Endothelial cell of umbilical vein (primary cell): ENCODE measurements at regions not wholly inside any gene's neighbourhood (a gene's known extent, or its start where the extent isn't known, plus 50 kb on each side); places are given as distances from the start of the nearest gene placed in this dataset.

Experiments used
- CTCF ChIP-seq, 2 donors: IDR thresholded peaks; 1 replicate in 1 of 2; 2 replicates in 1 of 2; pipeline ENCODE4 v1.5.1; 2011; ENCODE audit warnings: low read length in 2 of 2, mild to moderate bottlenecking in 2 of 2, moderate library complexity in 2 of 2, control low read depth in 1 of 2, inconsistent platforms in 1 of 2, low read depth in 1 of 2; ENCODE audit not compliant: insufficient read depth in 1 of 2; ENCODE audit errors: extremely low read depth in 1 of 2
- EZH2 ChIP-seq: IDR thresholded peaks from 2 replicates; pipeline ENCODE4 v1.6.1; 2012; ENCODE audit warnings: borderline replicate concordance, low read depth, mild to moderate bottlenecking, moderate library complexity, low read length, inconsistent platforms; ENCODE audit not compliant: severe bottlenecking
- MAX ChIP-seq: IDR thresholded peaks from 2 replicates; pipeline ENCODE4 v1.6.1; 2011; ENCODE audit not compliant: insufficient read depth, insufficient read length
- POLR2A ChIP-seq: IDR thresholded peaks from 2 replicates; pipeline ENCODE4 v1.6.1; 2012; ENCODE audit warnings: low read depth, mild to moderate bottlenecking, control low read depth, low read length
- POLR2AphosphoS5 ChIP-seq: IDR thresholded peaks from 2 replicates; pipeline ENCODE4 v1.6.1; 2012; ENCODE audit warnings: low read depth, mild to moderate bottlenecking, control low read depth, low read length, moderate library complexity; ENCODE audit not compliant: insufficient read depth

DNA sequence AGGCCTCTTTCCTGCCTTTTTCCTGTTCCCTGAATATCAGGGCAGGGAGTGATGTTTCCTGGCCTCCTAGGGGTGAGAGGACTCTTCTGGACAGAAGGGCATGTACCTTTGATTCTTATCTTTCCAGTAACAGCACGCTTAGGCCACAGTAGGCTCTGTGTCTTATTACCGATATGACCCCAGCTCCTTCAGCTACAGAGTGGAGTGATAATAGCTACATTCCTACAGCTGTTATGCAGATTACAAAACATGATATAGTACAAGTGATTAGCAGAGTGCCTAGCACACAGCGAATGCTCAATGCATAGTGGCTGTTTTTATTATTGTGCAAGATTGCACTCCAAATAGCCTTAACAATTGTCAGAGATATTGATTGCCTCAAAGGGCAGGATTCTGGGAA, 574.2 kb downstream of the CCSER2 start:
- TF ChIP-seq CTCF (IDR thresholded peaks at IDR 0.05; ENCODE audit: extremely low read depth in 1 of 2, insufficient read depth in 1 of 2, low read depth in 1 of 2, low read length in 2 of 2) (no peak), EZH2 (no peak), POLR2A (no peak), MAX (no peak), POLR2AphosphoS5 (no peak)
